ENCODE measurements at regions not wholly inside any gene's neighbourhood (a gene's known extent, or its start where the extent isn't known, plus 50 kb on each side); places are given as distances from the start of the nearest gene placed in this dataset.

GRCh38 chr10:90317172-90317571, 540.7 kb downstream of the HTR7 start:
- BruUV-seq (replicated peaks): no TSS peak
- Histone ChIP-seq H3K27ac (ENCODE audit: low read depth, low read length, poor library complexity, severe bottlenecking) (no peak overlapping the region), H3K4me1 (ENCODE audit: insufficient read depth, low read length, poor library complexity, severe bottlenecking) (no peaks in the 10 kb centered on the region), H3K9me3 (ENCODE audit: low read length) (no peaks in the 10 kb centered on the region), H3K9me2 (ENCODE audit: insufficient read depth, low read length) (no peaks in the 10 kb centered on the region), H3K4me3 (ENCODE audit: low read depth, low read length, poor library complexity, severe bottlenecking) (no peak overlapping the region), H3K79me2 (ENCODE audit: insufficient read depth, low read depth, low read length) (no peaks in the 10 kb centered on the region), H2AFZ (ENCODE audit: low read length) (no peak overlapping the region), H3K36me3 (ENCODE audit: insufficient read depth, low read length) (no peaks in the 10 kb centered on the region), H4K20me1 (ENCODE audit: insufficient read depth, low read length) (no peaks in the 10 kb centered on the region), H3K4me2 (ENCODE audit: low read length) (no peak overlapping the region)
- ChIA-PET CTCF (ENCODE audit: unreplicated experiment) (no interaction called here), POLR2A (no interaction called here)
- no peak for DNase-seq (ENCODE audit: low spot score)
- intact Hi-C loops (cut with micrococcal nuclease; ENCODE audit: unreplicated experiment): no loop called here
- TF ChIP-seq EZH2phosphoT487 (IDR thresholded peaks at IDR 0.05; ENCODE audit: borderline replicate concordance, low read depth, low read length): no peak
- TF ChIP-seq CTCF (conservative IDR thresholded peaks at IDR 0.05; ENCODE audit: low read length): no peak

GRCh38 chr10:90318659-90319058, 539.2 kb downstream of the HTR7 start:
- H3K79me2 ChIP-seq (ENCODE audit: insufficient read depth, low read depth, low read length): no peaks in the 10 kb centered on the region
- intact Hi-C loops (cut with micrococcal nuclease; ENCODE audit: unreplicated experiment): no loop called here
- no peak for TF ChIP-seq CTCF (conservative IDR thresholded peaks at IDR 0.05; ENCODE audit: low read length)
- no peak for TF ChIP-seq EZH2phosphoT487 (IDR thresholded peaks at IDR 0.05; ENCODE audit: borderline replicate concordance, low read depth, low read length)
- no peaks in the 10 kb centered on the region for H3K36me3 ChIP-seq (ENCODE audit: insufficient read depth, low read length)
- no peaks in the 10 kb centered on the region for H3K4me1 ChIP-seq (ENCODE audit: insufficient read depth, low read length, poor library complexity, severe bottlenecking)
- no peak overlapping the region for H2AFZ ChIP-seq (ENCODE audit: low read length)
- H3K4me3 ChIP-seq (ENCODE audit: low read depth, low read length, poor library complexity, severe bottlenecking): no peak overlapping the region
- no TSS peak for BruUV-seq (replicated peaks)
- no peak overlapping the region for H3K27ac ChIP-seq (ENCODE audit: low read depth, low read length, poor library complexity, severe bottlenecking)
- DNase-seq (ENCODE audit: low spot score): no peak
- CTCF ChIA-PET (ENCODE audit: unreplicated experiment): no interaction called here
- no peak overlapping the region for H3K4me2 ChIP-seq (ENCODE audit: low read length)
- no peaks in the 10 kb centered on the region for H4K20me1 ChIP-seq (ENCODE audit: insufficient read depth, low read length)
- H3K9me3 ChIP-seq (ENCODE audit: low read length): no peaks in the 10 kb centered on the region
- H3K9me2 ChIP-seq (ENCODE audit: insufficient read depth, low read length): no peaks in the 10 kb centered on the region
- POLR2A ChIA-PET: interaction anchor here (1.4 kb wide), 1 partner anchor 9 kb away, joined by 5 read pairs; no protein-coding TSS in a partner anchor

GRCh38 chr10:90319188-90319914, 538.5 kb downstream of the HTR7 start:
- no peak overlapping the region for H3K4me2 ChIP-seq (ENCODE audit: low read length)
- TF ChIP-seq CTCF (conservative IDR thresholded peaks at IDR 0.05; ENCODE audit: low read length) (no peak), EZH2phosphoT487 (IDR thresholded peaks at IDR 0.05; ENCODE audit: borderline replicate concordance, low read depth, low read length) (no peak)
- no peaks in the 10 kb centered on the region for H3K9me3 ChIP-seq (ENCODE audit: low read length)
- no peak overlapping the region for H3K27ac ChIP-seq (ENCODE audit: low read depth, low read length, poor library complexity, severe bottlenecking)
- H2AFZ ChIP-seq (ENCODE audit: low read length): no peak overlapping the region
- H3K79me2 ChIP-seq (ENCODE audit: insufficient read depth, low read depth, low read length): no peaks in the 10 kb centered on the region
- no peak for DNase-seq (ENCODE audit: low spot score)
- CTCF ChIA-PET (ENCODE audit: unreplicated experiment): no interaction called here
- H4K20me1 ChIP-seq (ENCODE audit: insufficient read depth, low read length): no peaks in the 10 kb centered on the region
- no peak overlapping the region for H3K4me3 ChIP-seq (ENCODE audit: low read depth, low read length, poor library complexity, severe bottlenecking)
- no TSS peak for BruUV-seq (replicated peaks)
- POLR2A ChIA-PET: interaction anchor here (0.7 to 1.4 kb wide), 2 partner anchors 8 to 345 kb away, joined by 4 to 5 read pairs; no protein-coding TSS in a partner anchor
- intact Hi-C loops (cut with micrococcal nuclease; ENCODE audit: unreplicated experiment): no loop called here
- no peaks in the 10 kb centered on the region for H3K9me2 ChIP-seq (ENCODE audit: insufficient read depth, low read length)
- H3K4me1 ChIP-seq (ENCODE audit: insufficient read depth, low read length, poor library complexity, severe bottlenecking): no peaks in the 10 kb centered on the region
- no peaks in the 10 kb centered on the region for H3K36me3 ChIP-seq (ENCODE audit: insufficient read depth, low read length)

All from OCI-LY7 (cell line).